Right lobe of liver (tissue), 6 donors: ENCODE measurements at regions not wholly inside any gene's neighbourhood (a gene's known extent, or its start where the extent isn't known, plus 50 kb on each side); places are given as distances from the start of the nearest gene placed in this dataset.

Experiments
- ATAC-seq, 4 donors: fragments of 200-7000 bp; cut with Tn5 transposase; one replicate each; pipeline ENCODE4 v1.9.1; 2020; ENCODE audit warnings: mild to moderate bottlenecking in 4 of 4, moderate library complexity in 4 of 4
- DNase-seq, 3 donors: peaks; one replicate each; pipeline ENCODE4 v3.0.0-alpha.2; 2020
- H3K27ac ChIP-seq, 3 donors: fragments of 200-600 bp; one replicate each; pipeline ENCODE4 v1.8.0; 2022
- H3K27me3 ChIP-seq, 2 donors: fragments of 200-600 bp; one replicate each; pipeline ENCODE4 v1.8.0; 2022
- H3K36me3 ChIP-seq, 4 donors: fragments of 200-600 bp; sonication (generic) in 1 of 4; one replicate each; pipeline versions ENCODE4 v1.5.1 to v1.8.0; 2017 to 2022; ENCODE audit warnings: control low read depth in 1 of 4
- H3K4me1 ChIP-seq, 4 donors: fragments of 200-600 bp; sonication (generic) in 1 of 4; one replicate each; pipeline versions ENCODE4 v1.5.1 to v1.8.0; 2017 to 2022; ENCODE audit warnings: control low read depth in 1 of 4
- H3K4me3 ChIP-seq, 3 donors: fragments of 200-600 bp; one replicate each; pipeline ENCODE4 v1.8.0; 2022
- H3K9me3 ChIP-seq, 4 donors: fragments of 200-600 bp; sonication (generic) in 1 of 4; one replicate each; pipeline versions ENCODE4 v1.5.1 to v1.8.0; 2017 to 2022; ENCODE audit warnings: control low read depth in 1 of 4
- POLR2A ChIP-seq: fragments of 450-650 bp; IDR thresholded peaks from one replicate; pipeline ENCODE4 v1.6.1; 2017; ENCODE audit warnings: antibody characterized with exemption, mild to moderate bottlenecking
- WGBS: methylation state at CpG from one replicate; pipeline ENCODE4 v1.1.6; 2018; ENCODE audit warnings: low coverage, low lambda C conversion rate; ENCODE audit not compliant: insufficient coverage; ENCODE audit errors: missing lambda C conversion rate; 5-methylcytosine and 5-hydroxymethylcytosine counted together
- intact Hi-C, 2 donors: fragments of 100-400 bp; cut with DNase I; formaldehyde crosslinking; loops; one replicate each; pipeline versions ENCODE4 v1.11.2 to v1.14.1; 2022
- TF ChIP-seq, protein P1 (sequence below), 4 donors: fragments of 200-600 bp in 3 of 4; fragments of 450-650 bp in 1 of 4; IDR thresholded peaks; one replicate each; pipeline versions ENCODE4 v1.5.1 to v1.8.0; 2016 to 2022; ENCODE audit warnings: antibody characterized with exemption in 4 of 4, mild to moderate bottlenecking in 2 of 4
- donor health status: DM: no; HTN: yes; CAD: no.
- donor health status: DM: no; HTN: no; CAD: no.
- donor health status: DM: no; HTN: no; CAD: no.
- donor health status: DM: no; HTN: yes; CAD: no.
- donor health status: DM: no; HTN: yes; CAD: no.

DNA sequence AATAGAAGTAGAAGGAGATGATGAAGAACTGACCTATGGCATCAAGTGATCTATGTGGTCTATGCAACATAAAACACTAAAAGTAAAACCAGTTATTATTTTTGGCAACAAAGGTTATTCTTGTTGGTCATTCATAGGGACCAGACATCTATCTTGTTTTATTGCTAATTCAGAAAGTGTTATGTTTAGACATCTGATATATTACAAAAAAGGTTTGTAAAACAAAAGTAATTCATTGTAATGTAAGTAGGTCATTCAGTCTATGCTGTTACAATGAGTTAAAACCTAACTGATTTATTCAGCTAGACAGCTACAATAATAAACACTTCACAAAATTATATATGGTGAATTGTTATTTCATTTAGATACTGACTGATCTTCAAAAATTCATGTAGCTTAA, 461.9 kb downstream of the PCDH17 start:
- intact Hi-C loops: no loop called here
- no peaks in the 10 kb centered on the region for H3K36me3 ChIP-seq
- no peaks in the 10 kb centered on the region for H3K9me3 ChIP-seq
- DNase-seq (no peak), ATAC-seq (no peak)
- TF ChIP-seq POLR2A: no peak
- no peaks in the 10 kb centered on the region for H3K4me1 ChIP-seq
- no peak overlapping the region for H3K27ac ChIP-seq
- H3K27me3 ChIP-seq: no peaks in the 10 kb centered on the region
- no peak overlapping the region for H3K4me3 ChIP-seq

DNA sequence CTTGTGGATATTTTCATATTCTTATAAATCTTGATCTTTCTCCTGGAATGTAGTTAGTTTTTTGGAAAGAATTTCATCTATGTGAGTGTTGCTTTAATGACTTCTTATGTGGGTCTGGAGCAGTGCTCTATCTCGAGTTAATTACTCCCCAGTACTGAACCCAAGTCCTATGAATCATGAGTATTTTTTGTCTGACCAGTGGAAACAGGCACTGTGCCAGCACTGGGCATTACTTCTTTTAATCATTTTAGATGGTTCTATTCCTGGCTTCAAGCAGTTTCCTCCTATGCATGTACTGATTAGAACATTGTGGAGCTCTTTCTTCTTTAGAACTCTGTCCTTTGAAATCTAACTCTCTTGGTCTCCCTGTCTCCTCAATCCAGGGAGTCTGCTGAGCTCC, 466.3 kb downstream of the PCDH17 start:
- H3K36me3 ChIP-seq: no peaks in the 10 kb centered on the region
- H3K4me3 ChIP-seq: no peak overlapping the region
- H3K27ac ChIP-seq: no peak overlapping the region
- H3K27me3 ChIP-seq: no peaks in the 10 kb centered on the region
- no peak for DNase-seq
- WGBS: 56% methylated on average over 1 of the region's 1 CpG
- no peaks in the 10 kb centered on the region for H3K4me1 ChIP-seq
- ATAC-seq: no peak
- intact Hi-C loops: no loop called here
- TF ChIP-seq, protein P1, sequence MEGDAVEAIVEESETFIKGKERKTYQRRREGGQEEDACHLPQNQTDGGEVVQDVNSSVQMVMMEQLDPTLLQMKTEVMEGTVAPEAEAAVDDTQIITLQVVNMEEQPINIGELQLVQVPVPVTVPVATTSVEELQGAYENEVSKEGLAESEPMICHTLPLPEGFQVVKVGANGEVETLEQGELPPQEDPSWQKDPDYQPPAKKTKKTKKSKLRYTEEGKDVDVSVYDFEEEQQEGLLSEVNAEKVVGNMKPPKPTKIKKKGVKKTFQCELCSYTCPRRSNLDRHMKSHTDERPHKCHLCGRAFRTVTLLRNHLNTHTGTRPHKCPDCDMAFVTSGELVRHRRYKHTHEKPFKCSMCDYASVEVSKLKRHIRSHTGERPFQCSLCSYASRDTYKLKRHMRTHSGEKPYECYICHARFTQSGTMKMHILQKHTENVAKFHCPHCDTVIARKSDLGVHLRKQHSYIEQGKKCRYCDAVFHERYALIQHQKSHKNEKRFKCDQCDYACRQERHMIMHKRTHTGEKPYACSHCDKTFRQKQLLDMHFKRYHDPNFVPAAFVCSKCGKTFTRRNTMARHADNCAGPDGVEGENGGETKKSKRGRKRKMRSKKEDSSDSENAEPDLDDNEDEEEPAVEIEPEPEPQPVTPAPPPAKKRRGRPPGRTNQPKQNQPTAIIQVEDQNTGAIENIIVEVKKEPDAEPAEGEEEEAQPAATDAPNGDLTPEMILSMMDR (IDR thresholded peaks at IDR 0.05): no peak
- no peak for TF ChIP-seq POLR2A
- H3K9me3 ChIP-seq: no peaks in the 10 kb centered on the region

DNA sequence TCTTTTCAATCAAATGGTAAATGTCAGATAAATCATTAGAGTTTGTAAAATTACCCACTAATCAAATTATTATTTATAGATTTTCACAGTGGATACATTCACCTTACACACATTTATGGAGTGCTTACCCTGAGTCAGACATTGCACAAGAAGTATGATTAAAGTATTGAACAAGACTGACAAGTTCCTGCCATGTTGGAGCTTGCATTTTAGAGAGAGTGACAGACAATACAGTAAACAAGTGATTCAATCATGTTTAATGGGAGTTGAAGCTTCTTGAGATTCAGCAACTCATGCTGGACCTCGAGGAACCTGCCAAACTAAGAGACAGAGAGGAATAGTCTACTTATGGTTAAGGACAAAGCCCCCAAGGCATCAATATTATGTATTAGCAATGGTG, 487.8 kb downstream of the PCDH17 start:
- ATAC-seq: no peak
- Histone ChIP-seq H3K27me3 (no peaks in the 10 kb centered on the region), H3K9me3 (no peaks in the 10 kb centered on the region), H3K36me3 (no peaks in the 10 kb centered on the region), H3K27ac (no peak overlapping the region), H3K4me3 (no peak overlapping the region), H3K4me1 (no peaks in the 10 kb centered on the region)
- no peak for DNase-seq
- 6% methylated on average over 1 of the region's 1 CpG for WGBS
- no peak for TF ChIP-seq POLR2A
- TF ChIP-seq, protein P1 (IDR thresholded peaks at IDR 0.05): no peak
- intact Hi-C loops: no loop called here

DNA sequence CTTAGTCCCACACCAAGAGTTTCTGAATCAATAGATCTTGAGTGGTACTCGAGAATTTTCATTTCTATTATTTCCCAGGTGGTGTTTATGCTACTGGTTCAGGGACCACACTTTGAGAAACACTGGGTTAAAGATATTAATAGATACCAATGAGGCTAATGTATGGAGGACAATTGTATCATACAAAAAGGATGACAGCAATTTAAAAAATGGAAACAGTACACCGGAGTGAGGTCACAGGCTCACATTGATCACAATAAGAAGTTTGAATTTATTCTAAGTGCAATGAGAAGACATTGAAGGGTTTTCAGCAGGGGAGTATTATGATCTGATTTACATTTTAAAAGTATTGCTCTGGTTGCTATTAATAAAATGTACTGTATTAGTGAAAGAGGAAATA, 488.3 kb downstream of the PCDH17 start:
- Histone ChIP-seq H3K4me1 (no peaks in the 10 kb centered on the region), H3K4me3 (no peak overlapping the region), H3K36me3 (no peaks in the 10 kb centered on the region), H3K27me3 (no peaks in the 10 kb centered on the region), H3K9me3 (no peaks in the 10 kb centered on the region), H3K27ac (no peak overlapping the region)
- ATAC-seq: no peak
- intact Hi-C loops: no loop called here
- TF ChIP-seq, protein P1 (IDR thresholded peaks at IDR 0.05): no peak
- TF ChIP-seq POLR2A: no peak
- DNase-seq: no peak
- 62% methylated on average over 2 of the region's 2 CpGs for WGBS

DNA sequence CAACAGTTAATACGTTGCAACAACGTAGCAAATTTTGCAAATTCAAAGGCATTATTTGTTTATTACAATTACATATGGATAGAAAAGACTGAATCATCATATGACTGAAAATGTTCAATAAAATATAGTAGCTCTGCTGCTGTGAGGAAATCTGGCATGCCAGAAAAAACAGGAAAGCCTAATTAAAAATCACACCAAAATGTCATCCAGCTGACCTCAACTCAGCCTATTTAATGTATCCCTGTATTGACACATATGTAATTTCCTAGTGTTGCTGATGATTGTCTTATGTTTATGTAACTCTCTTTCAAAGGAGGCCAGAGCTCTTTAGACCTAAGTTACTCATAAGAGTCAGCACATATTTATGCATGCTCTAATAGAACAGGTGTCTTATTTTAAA, 495.0 kb downstream of the PCDH17 start:
- TF ChIP-seq, protein P1 (IDR thresholded peaks at IDR 0.05): no peak
- no peak for TF ChIP-seq POLR2A
- 71% methylated on average over 2 of the region's 2 CpGs for WGBS
- intact Hi-C loops: no loop called here
- ATAC-seq: no peak
- Histone ChIP-seq H3K9me3 (no peaks in the 10 kb centered on the region), H3K4me3 (no peak overlapping the region), H3K27ac (no peak overlapping the region), H3K4me1 (no peaks in the 10 kb centered on the region), H3K36me3 (no peaks in the 10 kb centered on the region), H3K27me3 (no peaks in the 10 kb centered on the region)
- DNase-seq: no peak
